ENCODE measurements at regions not wholly inside any gene's neighbourhood (a gene's known extent, or its start where the extent isn't known, plus 50 kb on each side); places are given as distances from the start of the nearest gene placed in this dataset.
"Not testable (repeated sequence)": the region's sequence is repeated elsewhere in the genome, so short reads cannot be mapped to it uniquely, and the experiment has no call there.

GRCh38 chr2:133644846-133645245 lies 76.6 kb upstream of the NCKAP5 start:
- no peak overlapping the region for H3K4me3 ChIP-seq (ENCODE audit: low read depth, low read length)
- H3K36me3 ChIP-seq (ENCODE audit: insufficient read depth, low read length): no peaks in the 10 kb centered on the region
- no peaks in the 10 kb centered on the region for H3K27me3 ChIP-seq (ENCODE audit: insufficient read depth, low read length)
- H3K79me2 ChIP-seq (ENCODE audit: control insufficient read depth, insufficient read depth, low read length, unreplicated experiment): no peaks in the 10 kb centered on the region
- H2AFZ ChIP-seq (ENCODE audit: low read length, unreplicated experiment): no peak overlapping the region
- H3K4me1 ChIP-seq (ENCODE audit: control insufficient read depth, insufficient read depth, low read length, unreplicated experiment): no peaks in the 10 kb centered on the region
- H3K27ac ChIP-seq (ENCODE audit: low read depth, low read length): no peak overlapping the region

DNA sequence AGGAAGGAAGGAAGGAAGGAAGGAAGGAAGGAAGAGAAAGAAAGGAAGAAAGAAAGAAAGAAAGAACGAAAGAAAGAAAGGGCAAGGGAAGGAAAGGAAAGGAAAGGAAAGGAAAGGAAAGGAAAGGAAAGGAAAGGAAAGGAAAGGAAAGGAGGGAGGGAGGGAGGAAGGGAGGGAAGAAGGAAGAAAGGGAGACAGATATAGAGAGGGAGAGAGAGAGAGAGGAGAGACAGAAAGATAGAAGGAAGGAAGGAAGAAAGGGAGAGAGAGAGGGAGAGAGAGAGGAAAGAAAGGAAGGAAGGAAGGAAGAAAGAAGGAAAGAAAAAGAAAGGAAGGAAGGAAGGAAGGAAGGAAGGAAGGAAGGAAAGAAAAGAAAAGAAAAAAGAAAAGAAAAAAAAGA lies 79.1 kb upstream of the NCKAP5 start:
- H3K4me3 ChIP-seq (ENCODE audit: low read depth, low read length); H3K36me3 ChIP-seq (ENCODE audit: insufficient read depth, low read length); H3K79me2 ChIP-seq (ENCODE audit: control insufficient read depth, insufficient read depth, low read length, unreplicated experiment); H3K27me3 ChIP-seq (ENCODE audit: insufficient read depth, low read length); H3K4me1 ChIP-seq (ENCODE audit: control insufficient read depth, insufficient read depth, low read length, unreplicated experiment); H2AFZ ChIP-seq (ENCODE audit: low read length, unreplicated experiment); H3K27ac ChIP-seq (ENCODE audit: low read depth, low read length): not testable (repeated sequence)

GRCh38 chr2:133651861-133652260 lies 83.6 kb upstream of the NCKAP5 start:
- Histone ChIP-seq H3K4me3 (ENCODE audit: low read depth, low read length) (no peak overlapping the region), H3K4me1 (ENCODE audit: control insufficient read depth, insufficient read depth, low read length, unreplicated experiment) (no peaks in the 10 kb centered on the region), H3K36me3 (ENCODE audit: insufficient read depth, low read length) (no peaks in the 10 kb centered on the region)

GRCh38 chr2:133652398-133652797 lies 84.1 kb upstream of the NCKAP5 start:
- H3K4me1 ChIP-seq (ENCODE audit: control insufficient read depth, insufficient read depth, low read length, unreplicated experiment): peaks cover 1% of the 10 kb centered on the region
- no peaks in the 10 kb centered on the region for H3K27me3 ChIP-seq (ENCODE audit: insufficient read depth, low read length)

More at GRCh38 chr2:133651861-133652260, 83.6 kb upstream of the NCKAP5 start:
- Histone ChIP-seq H2AFZ (ENCODE audit: low read length, unreplicated experiment) (no peak overlapping the region), H3K79me2 (ENCODE audit: control insufficient read depth, insufficient read depth, low read length, unreplicated experiment) (no peaks in the 10 kb centered on the region), H3K27me3 (ENCODE audit: insufficient read depth, low read length) (no peaks in the 10 kb centered on the region), H3K27ac (ENCODE audit: low read depth, low read length) (no peak overlapping the region)

DNA sequence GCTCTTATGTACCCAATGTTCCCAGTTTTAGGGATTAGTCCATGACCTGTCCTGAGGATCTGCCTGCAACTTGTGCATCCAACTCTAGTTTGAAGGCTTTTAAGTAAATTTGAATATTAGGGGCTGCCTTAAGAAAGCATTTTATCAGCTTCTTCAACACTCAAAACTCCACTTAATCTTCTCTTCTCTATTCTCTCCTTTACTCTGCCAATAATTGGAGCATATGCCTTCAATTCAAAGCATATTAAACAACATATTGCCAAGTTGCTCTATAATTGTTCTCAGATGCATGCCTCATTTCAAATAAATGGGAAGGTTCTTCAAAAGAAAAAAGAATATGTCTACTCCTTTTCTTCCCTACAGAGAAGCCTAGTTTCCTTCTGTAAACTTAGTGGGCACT lies 84.8 kb upstream of the NCKAP5 start:
- no peak overlapping the region for H3K27ac ChIP-seq (ENCODE audit: low read depth, low read length)

More at GRCh38 chr2:133652398-133652797, 84.1 kb upstream of the NCKAP5 start:
- Histone ChIP-seq H3K79me2 (ENCODE audit: control insufficient read depth, insufficient read depth, low read length, unreplicated experiment) (no peaks in the 10 kb centered on the region), H3K36me3 (ENCODE audit: insufficient read depth, low read length) (no peaks in the 10 kb centered on the region), H3K4me3 (ENCODE audit: low read depth, low read length) (no peak overlapping the region), H3K27ac (ENCODE audit: low read depth, low read length) (no peak overlapping the region), H2AFZ (ENCODE audit: low read length, unreplicated experiment) (no peak overlapping the region)

DNA sequence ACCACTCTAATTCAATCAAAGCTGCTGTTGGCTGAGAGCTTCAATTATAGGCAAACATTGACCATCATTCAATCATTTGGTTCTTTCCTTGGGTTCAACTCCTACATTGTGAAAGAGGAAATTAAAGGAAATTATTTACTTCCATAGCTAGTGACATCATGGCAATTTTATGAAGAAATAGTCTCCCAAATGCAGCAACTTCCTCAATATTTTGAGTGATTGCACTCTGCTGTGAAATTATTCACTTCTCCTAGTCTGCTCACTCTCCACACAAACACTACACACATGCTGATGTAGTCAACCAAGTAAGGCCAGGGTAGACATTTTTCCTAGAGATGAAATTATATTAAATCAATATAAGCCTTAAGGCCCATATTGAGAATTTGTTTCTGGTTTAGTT lies 86.7 kb upstream of the NCKAP5 start:
- Histone ChIP-seq H2AFZ (ENCODE audit: low read length, unreplicated experiment) (no peak overlapping the region), H3K4me3 (ENCODE audit: low read depth, low read length) (no peak overlapping the region)

More for the DNA sequence above, 84.8 kb upstream of the NCKAP5 start:
- H3K4me1 ChIP-seq (ENCODE audit: control insufficient read depth, insufficient read depth, low read length, unreplicated experiment): peaks cover 8% of the 10 kb centered on the region
- no peak overlapping the region for H2AFZ ChIP-seq (ENCODE audit: low read length, unreplicated experiment)
- H3K27me3 ChIP-seq (ENCODE audit: insufficient read depth, low read length): no peaks in the 10 kb centered on the region
- H3K36me3 ChIP-seq (ENCODE audit: insufficient read depth, low read length): no peaks in the 10 kb centered on the region
- H3K4me3 ChIP-seq (ENCODE audit: low read depth, low read length): no peak overlapping the region
- no peaks in the 10 kb centered on the region for H3K79me2 ChIP-seq (ENCODE audit: control insufficient read depth, insufficient read depth, low read length, unreplicated experiment)

GRCh38 chr2:133655610-133656009 lies 87.3 kb upstream of the NCKAP5 start:
- Histone ChIP-seq H3K4me1 (ENCODE audit: control insufficient read depth, insufficient read depth, low read length, unreplicated experiment) (peaks cover 12% of the 10 kb centered on the region), H3K36me3 (ENCODE audit: insufficient read depth, low read length) (no peaks in the 10 kb centered on the region), H3K79me2 (ENCODE audit: control insufficient read depth, insufficient read depth, low read length, unreplicated experiment) (no peaks in the 10 kb centered on the region), H3K27me3 (ENCODE audit: insufficient read depth, low read length) (no peaks in the 10 kb centered on the region), H2AFZ (ENCODE audit: low read length, unreplicated experiment) (no peak overlapping the region), H3K4me3 (ENCODE audit: low read depth, low read length) (no peak overlapping the region), H3K27ac (ENCODE audit: low read depth, low read length) (no peak overlapping the region)

More for the DNA sequence above, 86.7 kb upstream of the NCKAP5 start:
- Histone ChIP-seq H3K4me1 (ENCODE audit: control insufficient read depth, insufficient read depth, low read length, unreplicated experiment) (peaks cover 12% of the 10 kb centered on the region), H3K36me3 (ENCODE audit: insufficient read depth, low read length) (no peaks in the 10 kb centered on the region), H3K27ac (ENCODE audit: low read depth, low read length) (no peak overlapping the region), H3K79me2 (ENCODE audit: control insufficient read depth, insufficient read depth, low read length, unreplicated experiment) (no peaks in the 10 kb centered on the region), H3K27me3 (ENCODE audit: insufficient read depth, low read length) (no peaks in the 10 kb centered on the region)

GRCh38 chr2:133657591-133657990 lies 89.3 kb upstream of the NCKAP5 start:
- H3K27ac ChIP-seq (ENCODE audit: low read depth, low read length): peak overlapping the region; percentile 9; the same call in 1 of the 2 replicates
- H3K4me3 ChIP-seq (ENCODE audit: low read depth, low read length): no peak overlapping the region
- H3K4me1 ChIP-seq (ENCODE audit: control insufficient read depth, insufficient read depth, low read length, unreplicated experiment): peaks cover 12% of the 10 kb centered on the region
- H3K27me3 ChIP-seq (ENCODE audit: insufficient read depth, low read length): no peaks in the 10 kb centered on the region
- no peaks in the 10 kb centered on the region for H3K36me3 ChIP-seq (ENCODE audit: insufficient read depth, low read length)
- H3K79me2 ChIP-seq (ENCODE audit: control insufficient read depth, insufficient read depth, low read length, unreplicated experiment): no peaks in the 10 kb centered on the region
- no peak overlapping the region for H2AFZ ChIP-seq (ENCODE audit: low read length, unreplicated experiment)

- no peaks in the 10 kb centered on the region for H3K79me2 ChIP-seq (ENCODE audit: control insufficient read depth, insufficient read depth, low read length, unreplicated experiment)
- H3K27ac ChIP-seq (ENCODE audit: low read depth, low read length): no peak overlapping the region
- H3K4me1 ChIP-seq (ENCODE audit: control insufficient read depth, insufficient read depth, low read length, unreplicated experiment): peaks cover 12% of the 10 kb centered on the region
- H2AFZ ChIP-seq (ENCODE audit: low read length, unreplicated experiment): no peak overlapping the region
- H3K27me3 ChIP-seq (ENCODE audit: insufficient read depth, low read length): no peaks in the 10 kb centered on the region
- H3K4me3 ChIP-seq (ENCODE audit: low read depth, low read length): no peak overlapping the region
- H3K36me3 ChIP-seq (ENCODE audit: insufficient read depth, low read length): no peaks in the 10 kb centered on the region
These were observed 90.0 kb upstream of the NCKAP5 start for GRCh38 chr2:133658020-133658903.

GRCh38 chr2:133660510-133660909 lies 92.2 kb upstream of the NCKAP5 start:
- Histone ChIP-seq H3K4me1 (ENCODE audit: control insufficient read depth, insufficient read depth, low read length, unreplicated experiment) (peaks cover 12% of the 10 kb centered on the region), H3K4me3 (ENCODE audit: low read depth, low read length) (no peak overlapping the region), H2AFZ (ENCODE audit: low read length, unreplicated experiment) (no peak overlapping the region), H3K27ac (ENCODE audit: low read depth, low read length) (no peak overlapping the region), H3K27me3 (ENCODE audit: insufficient read depth, low read length) (no peaks in the 10 kb centered on the region), H3K79me2 (ENCODE audit: control insufficient read depth, insufficient read depth, low read length, unreplicated experiment) (no peaks in the 10 kb centered on the region), H3K36me3 (ENCODE audit: insufficient read depth, low read length) (no peaks in the 10 kb centered on the region)

DNA sequence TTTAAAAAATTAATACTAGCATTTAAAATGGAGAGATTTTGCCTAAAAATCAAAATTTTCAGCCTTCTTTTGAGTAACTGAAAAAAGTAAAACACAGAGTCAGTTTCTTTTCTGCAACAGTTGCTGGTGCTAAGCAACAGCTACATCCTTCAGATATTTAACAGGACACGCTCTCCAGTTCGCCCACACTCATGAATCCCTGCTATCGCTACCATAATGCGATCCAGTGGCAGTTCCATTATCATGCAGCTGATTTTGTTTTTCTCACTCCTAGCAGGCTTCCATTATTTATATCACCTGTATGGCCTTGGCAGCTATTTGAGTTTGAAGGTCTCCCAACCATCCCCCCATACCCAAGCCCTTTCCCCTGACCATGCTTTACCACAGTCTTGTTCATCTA lies 93.1 kb upstream of the NCKAP5 start:
- no peak overlapping the region for H3K27ac ChIP-seq (ENCODE audit: low read depth, low read length)
- H3K4me1 ChIP-seq (ENCODE audit: control insufficient read depth, insufficient read depth, low read length, unreplicated experiment): peaks cover 12% of the 10 kb centered on the region
- no peak overlapping the region for H2AFZ ChIP-seq (ENCODE audit: low read length, unreplicated experiment)
- H3K79me2 ChIP-seq (ENCODE audit: control insufficient read depth, insufficient read depth, low read length, unreplicated experiment): no peaks in the 10 kb centered on the region
- H3K36me3 ChIP-seq (ENCODE audit: insufficient read depth, low read length): no peaks in the 10 kb centered on the region
- H3K4me3 ChIP-seq (ENCODE audit: low read depth, low read length): no peak overlapping the region
- H3K27me3 ChIP-seq (ENCODE audit: insufficient read depth, low read length): no peaks in the 10 kb centered on the region

Data from ACC112 (cell line).